ENCODE measurements at regions not wholly inside any gene's neighbourhood (a gene's known extent, or its start where the extent isn't known, plus 50 kb on each side); places are given as distances from the start of the nearest gene placed in this dataset.
"Not testable (repeated sequence)": the region's sequence is repeated elsewhere in the genome, so short reads cannot be mapped to it uniquely, and the experiment has no call there.

- not testable (repeated sequence) for DNase-seq (ENCODE audit: low read depth in 2 of 2, low spot score in 1 of 2)
Observed at GRCh38 chr4:53877096-53877495, 187.3 kb downstream of the CHIC2 start.

GRCh38 chr4:53866055-53866454 is 198.3 kb downstream of the CHIC2 start:
- no peak for DNase-seq (ENCODE audit: low read depth in 2 of 2, low spot score in 1 of 2)

GRCh38 chr4:53865054-53865453 is 199.4 kb downstream of the CHIC2 start:
- no peak for DNase-seq (ENCODE audit: low read depth in 2 of 2, low spot score in 1 of 2)

DNA sequence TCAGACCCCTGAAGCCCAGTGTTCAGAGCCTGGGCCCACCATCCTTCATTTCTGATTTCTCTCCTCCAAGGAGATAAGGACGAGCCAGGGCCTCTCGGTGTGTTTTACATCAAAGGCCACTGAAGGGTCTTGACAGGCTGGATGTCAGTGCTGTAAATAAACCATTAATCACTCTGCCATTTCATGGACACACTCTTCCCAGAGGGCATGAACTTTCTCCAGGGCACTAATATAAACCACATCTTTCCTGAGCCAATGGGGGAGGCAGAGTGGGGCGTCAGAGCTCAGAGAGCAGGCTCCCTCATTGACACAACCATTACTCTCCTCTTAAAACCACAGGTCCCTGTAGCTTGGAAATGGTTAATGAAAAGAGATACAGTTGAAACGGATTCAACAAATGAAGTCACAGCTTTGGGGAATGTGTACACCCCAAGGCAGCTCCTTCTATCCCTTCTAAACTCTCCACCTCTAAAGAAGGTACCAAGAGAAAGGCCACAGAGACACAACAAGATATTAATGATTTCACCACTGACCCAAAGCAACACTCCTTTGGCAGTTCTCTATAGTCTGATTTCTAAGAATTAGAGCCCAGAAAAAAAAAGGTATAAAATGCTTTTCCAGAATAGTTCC is 200.6 kb downstream of the CHIC2 start:
- no peak for DNase-seq (ENCODE audit: low read depth in 2 of 2, low spot score in 1 of 2)

DNA sequence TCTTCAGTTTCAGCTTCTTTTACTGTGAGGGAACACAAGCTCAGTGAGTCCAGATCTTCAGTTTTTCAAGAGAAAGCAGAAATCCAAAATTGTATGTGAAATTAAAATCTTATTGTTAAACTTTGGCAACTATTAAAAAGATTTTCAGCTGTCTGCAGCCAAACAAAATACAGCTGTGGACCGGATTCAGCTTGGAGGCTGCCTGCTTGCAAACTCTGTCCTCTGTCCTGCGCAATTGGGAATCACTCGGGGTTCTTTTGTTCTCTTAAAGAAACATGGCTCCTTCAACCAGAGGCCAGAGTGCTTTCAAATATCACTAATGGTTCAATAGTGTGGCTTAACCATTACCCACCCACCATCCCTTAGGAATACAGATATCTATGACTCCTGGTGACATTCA is 201.2 kb downstream of the CHIC2 start:
- DNase-seq (ENCODE audit: low read depth in 2 of 2, low spot score in 1 of 2) = no peak

- no peak for DNase-seq (ENCODE audit: low read depth in 2 of 2, low spot score in 1 of 2)
Observed at GRCh38 chr4:53861856-53862610, 202.4 kb downstream of the CHIC2 start.

- DNase-seq (ENCODE audit: low read depth in 2 of 2, low spot score in 1 of 2) = no peak
Observed at GRCh38 chr4:53859305-53859704, 205.1 kb downstream of the CHIC2 start.

GRCh38 chr4:53858744-53859143 is 205.7 kb downstream of the CHIC2 start:
- no peak for DNase-seq (ENCODE audit: low read depth in 2 of 2, low spot score in 1 of 2)

- no peak for DNase-seq (ENCODE audit: low read depth in 2 of 2, low spot score in 1 of 2)
Observed at GRCh38 chr4:53855581-53856250, 208.7 kb downstream of the CHIC2 start.

DNA sequence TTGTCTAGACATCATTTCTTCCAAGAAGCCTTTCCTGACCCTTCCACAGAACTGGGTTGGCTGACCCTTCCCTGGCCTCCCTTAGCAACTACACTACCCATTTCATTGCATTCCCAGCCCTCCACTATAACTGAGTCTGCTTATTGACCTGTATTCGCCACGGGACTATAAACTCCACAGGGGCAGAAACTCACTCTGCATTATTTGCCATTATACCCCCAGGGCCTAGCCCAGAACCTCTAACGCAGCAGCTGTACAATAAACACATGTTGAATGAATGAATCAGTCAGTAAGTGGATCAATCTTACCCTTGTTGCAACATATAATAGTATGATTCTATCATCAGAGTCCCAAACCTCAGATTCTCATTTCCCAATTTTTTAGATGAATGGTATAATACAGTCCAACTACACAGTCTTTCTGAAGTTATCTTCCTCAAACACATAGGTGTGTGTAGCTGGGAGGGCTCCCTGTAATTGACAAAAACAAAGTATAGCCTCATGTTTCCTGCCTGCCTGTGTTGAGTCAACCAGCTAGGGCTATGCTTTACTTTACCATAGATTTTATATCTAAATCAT is 209.3 kb downstream of the CHIC2 start:
- no peak for DNase-seq (ENCODE audit: low read depth in 2 of 2, low spot score in 1 of 2)

GRCh38 chr4:53852343-53852742 is 212.1 kb downstream of the CHIC2 start:
- no peak for DNase-seq (ENCODE audit: low read depth in 2 of 2, low spot score in 1 of 2)

DNA sequence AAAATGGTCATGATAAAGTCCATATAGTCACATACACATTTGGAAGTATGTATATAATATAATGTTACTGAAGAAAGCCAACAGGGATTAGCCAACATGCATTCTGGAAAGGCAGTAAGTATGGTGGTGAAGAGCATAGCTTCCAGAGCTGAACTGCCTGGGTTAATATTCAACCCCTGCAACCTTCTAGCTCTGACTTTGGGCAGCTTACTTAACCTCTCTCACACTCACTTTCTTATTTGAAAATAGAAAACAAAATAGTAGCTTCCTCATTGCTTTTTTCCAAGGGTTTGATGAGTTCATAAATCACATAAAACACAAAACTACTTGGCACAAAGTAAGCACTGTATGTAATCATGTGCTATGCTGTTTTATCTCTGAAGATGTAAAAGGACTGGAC is 216.4 kb downstream of the CHIC2 start:
- DNase-seq (ENCODE audit: low read depth in 2 of 2, low spot score in 1 of 2) = no peak

DNA sequence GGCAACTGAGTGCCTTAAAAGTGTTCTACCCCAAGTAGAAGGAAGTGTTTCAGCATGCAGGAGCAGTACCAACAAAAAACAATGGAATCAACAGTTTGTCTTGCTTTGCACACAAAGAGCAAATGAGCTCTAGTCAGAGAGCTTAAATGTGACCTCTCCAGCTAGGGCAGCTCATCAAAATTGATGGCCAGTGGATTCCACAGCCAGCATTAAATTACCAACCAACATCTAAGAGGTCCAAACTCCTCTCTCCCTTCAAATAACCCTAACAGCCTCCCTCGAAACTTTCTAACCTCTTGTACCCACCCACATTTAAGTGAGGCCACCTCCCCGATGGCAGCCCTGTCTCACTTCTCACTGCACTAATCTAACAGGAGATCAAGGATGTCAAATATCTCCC is 219.9 kb downstream of the CHIC2 start:
- DNase-seq (ENCODE audit: low read depth in 2 of 2, low spot score in 1 of 2) = no peak

DNA sequence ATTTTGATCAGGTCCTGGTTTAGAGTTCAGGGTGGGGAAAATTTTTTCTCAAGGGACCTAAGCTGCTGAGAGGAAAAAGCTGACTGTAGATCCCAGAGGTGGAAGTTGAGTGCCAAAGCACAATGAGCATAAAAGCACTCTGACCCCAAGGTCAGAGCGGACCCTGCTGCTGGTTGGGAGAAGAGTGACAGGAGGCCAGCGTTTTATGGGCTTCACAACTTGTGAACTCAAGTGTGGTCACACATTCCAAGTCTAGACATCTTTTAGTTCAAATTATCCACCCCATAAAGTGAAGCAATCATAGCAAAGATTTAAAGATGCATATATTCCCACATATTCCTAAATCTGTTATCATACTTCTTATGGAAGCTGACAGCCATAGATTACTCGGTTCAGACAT is 220.3 kb downstream of the CHIC2 start:
- DNase-seq (ENCODE audit: low read depth in 2 of 2, low spot score in 1 of 2) = no peak

DNA sequence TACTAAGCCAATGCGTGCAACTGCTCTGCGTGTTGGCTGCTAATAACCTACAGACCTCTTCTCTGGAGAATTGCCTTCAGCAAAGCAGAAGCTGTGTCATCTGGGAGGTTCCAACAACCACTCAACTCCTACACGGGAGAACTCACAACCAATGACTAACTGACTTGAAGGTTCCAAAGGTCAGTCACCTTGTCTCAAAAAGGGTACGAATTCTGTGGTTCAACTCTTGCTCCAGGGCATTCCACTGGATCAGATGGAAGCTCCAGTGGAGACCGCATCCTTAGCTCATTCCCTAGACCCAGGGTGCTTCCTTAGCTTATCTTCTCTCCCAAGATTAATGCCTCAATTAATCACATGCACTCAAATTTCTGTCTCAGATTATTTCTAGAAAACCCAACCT is 222.7 kb downstream of the CHIC2 start:
- no peak for DNase-seq (ENCODE audit: low read depth in 2 of 2, low spot score in 1 of 2)

- no peak for DNase-seq (ENCODE audit: low read depth in 2 of 2, low spot score in 1 of 2)
Observed at GRCh38 chr4:53840643-53841042, 223.8 kb downstream of the CHIC2 start.

- not testable (repeated sequence) for DNase-seq (ENCODE audit: low read depth in 2 of 2, low spot score in 1 of 2)
Observed at GRCh38 chr4:53833302-53834003, 231.0 kb downstream of the CHIC2 start.

DNA sequence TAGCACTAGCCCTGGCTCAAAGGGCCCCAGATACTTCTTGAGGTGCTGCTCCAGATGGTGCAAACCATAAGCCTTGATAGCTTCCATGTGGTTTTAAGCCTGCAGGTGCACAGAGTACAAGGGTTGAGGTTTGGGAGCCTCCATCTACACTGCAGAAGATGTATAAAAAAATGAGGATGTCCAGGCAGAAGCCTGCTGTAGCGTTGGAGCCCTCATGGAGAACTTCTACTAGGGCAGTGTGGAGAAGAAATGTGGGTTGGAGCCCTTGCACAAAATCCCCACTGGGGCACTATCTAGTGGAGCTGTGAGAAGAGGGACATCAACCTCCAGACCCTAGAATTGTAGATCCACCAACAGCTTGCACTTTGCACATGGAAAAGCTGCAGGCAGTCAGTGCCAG is 231.9 kb downstream of the CHIC2 start:
- DNase-seq (ENCODE audit: low read depth in 2 of 2, low spot score in 1 of 2) = no peak

DNA sequence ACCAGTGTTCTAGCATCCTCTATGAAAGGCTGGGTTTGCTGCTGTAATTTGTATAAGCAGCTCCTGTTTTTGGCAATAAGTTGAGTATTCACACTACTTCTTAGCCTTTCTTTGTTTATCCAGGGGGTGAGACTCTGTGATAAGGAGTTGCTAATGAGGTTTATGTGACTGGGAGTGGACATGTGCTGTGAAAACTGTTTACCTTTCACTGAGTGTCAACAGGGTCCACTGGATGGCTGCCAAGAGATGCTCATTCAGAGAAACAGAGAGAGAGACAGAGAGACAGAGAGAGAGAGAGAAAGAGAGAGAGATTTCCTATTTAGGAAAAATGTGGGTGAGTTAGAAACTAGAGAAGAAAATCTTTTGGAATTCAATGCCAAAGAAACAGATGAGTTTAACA is 233.9 kb downstream of the CHIC2 start:
- no peak for DNase-seq (ENCODE audit: low read depth in 2 of 2, low spot score in 1 of 2)

DNA sequence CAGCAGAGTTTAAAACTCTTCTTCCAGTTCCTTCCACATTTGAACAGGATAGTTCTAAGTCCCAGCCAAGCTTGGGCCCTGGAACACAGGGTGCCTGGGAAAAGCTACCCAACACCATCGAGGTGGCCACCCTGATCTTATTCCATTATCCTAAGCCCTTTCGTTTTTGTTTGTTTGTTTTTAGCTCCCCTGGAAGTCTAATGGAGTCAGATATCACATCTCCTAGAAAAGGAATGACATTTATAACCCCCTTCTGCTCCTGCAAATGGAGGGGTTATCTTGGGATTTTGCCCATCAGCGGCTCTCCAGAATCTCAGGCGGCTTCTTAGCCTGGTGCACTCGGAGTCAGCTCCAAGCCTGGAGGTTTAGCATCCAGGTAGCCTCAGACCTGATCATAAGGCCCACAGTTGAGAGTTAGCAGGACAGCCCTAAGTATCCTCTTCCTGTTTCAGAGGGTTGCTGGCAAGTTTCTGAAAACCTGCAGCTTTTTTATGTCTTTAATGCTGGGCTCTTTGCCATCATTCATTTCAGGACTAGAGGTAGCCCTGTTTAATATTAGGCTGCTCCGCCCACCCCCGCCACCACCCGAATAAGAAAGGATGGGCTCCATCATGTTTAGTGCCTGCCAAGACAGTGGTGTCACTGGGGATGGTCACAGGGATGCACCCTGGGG is 230.0 kb upstream of the LNX1 start:
- DNase-seq (ENCODE audit: low read depth in 2 of 2, low spot score in 1 of 2) = no peak

- DNase-seq (ENCODE audit: low read depth in 2 of 2, low spot score in 1 of 2) = no peak
Observed at GRCh38 chr4:53818104-53818503, 226.8 kb upstream of the LNX1 start.

Measured in stimulated activated CD8-positive, alpha-beta memory T cell treated with anti-CD3 and anti-CD28 coated beads, Interleukin-4, amount 100 ng/mL, for 4 hours (primary cell).